ENCODE measurements at regions not wholly inside any gene's neighbourhood (a gene's known extent, or its start where the extent isn't known, plus 50 kb on each side); places are given as distances from the start of the nearest gene placed in this dataset.

- no peaks in the 10 kb centered on the region for H3K27me3 ChIP-seq (ENCODE audit: control insufficient read depth in 4 of 4, insufficient read depth in 4 of 4, low read length in 3 of 4)
- no peak for DNase-seq (ENCODE audit: low spot score)
- H3K9me3 ChIP-seq (ENCODE audit: control insufficient read depth in 4 of 4, low read length in 3 of 4) = no peaks in the 10 kb centered on the region
- H3K9ac ChIP-seq (ENCODE audit: low read depth in 1 of 2, low read length in 2 of 2) = no peak overlapping the region
- no peak overlapping the region for H3K4me3 ChIP-seq (ENCODE audit: low read depth in 1 of 3, low read length in 3 of 3)
- H3K4me1 ChIP-seq (ENCODE audit: control insufficient read depth in 4 of 4, insufficient read depth in 4 of 4, low read length in 3 of 4) = no peaks in the 10 kb centered on the region
- H3K36me3 ChIP-seq (ENCODE audit: control insufficient read depth in 4 of 4, insufficient read depth in 3 of 4, low read depth in 1 of 4, low read length in 3 of 4) = no peaks in the 10 kb centered on the region
- H3K27ac ChIP-seq (ENCODE audit: low read depth in 1 of 2, low read length in 2 of 2) = no peak overlapping the region
- 92% methylated on average over 12 of the region's 12 CpGs for WGBS
- no peak for TF ChIP-seq MAX (IDR thresholded peaks at IDR 0.05)
- TF ChIP-seq CTCF (IDR thresholded peaks at IDR 0.05; ENCODE audit: low read depth, low read length, missing input control) = no peak
- no peak for TF ChIP-seq HNF4G (IDR thresholded peaks at IDR 0.05)
- TF ChIP-seq EGR1 (IDR thresholded peaks at IDR 0.05; ENCODE audit: low read depth in 2 of 2) = no peak
- TF ChIP-seq SP1 (IDR thresholded peaks at IDR 0.05) = no peak
- TF ChIP-seq RAD21 (IDR thresholded peaks at IDR 0.05) = no peak
- TF ChIP-seq TAF1 (conservative IDR thresholded peaks at IDR 0.05) = no peak
- TF ChIP-seq FOXA1 (IDR thresholded peaks at IDR 0.05) = no peak
- no peak for TF ChIP-seq ATF3 (IDR thresholded peaks at IDR 0.05)
- TF ChIP-seq REST (IDR thresholded peaks at IDR 0.05) = no peak
- TF ChIP-seq ZBTB33 (IDR thresholded peaks at IDR 0.05) = no peak
- TF ChIP-seq HNF4A (conservative IDR thresholded peaks at IDR 0.05) = no peak
- no peak for TF ChIP-seq GABPA (IDR thresholded peaks at IDR 0.05 in 1 of 2, conservative IDR thresholded peaks at IDR 0.05 in 1 of 2)
Measured at GRCh38 chr7:156166692-156167416, 354.6 kb upstream of the SHH start.

- Histone ChIP-seq H3K27me3 (ENCODE audit: control insufficient read depth in 4 of 4, insufficient read depth in 4 of 4, low read length in 3 of 4) (no peaks in the 10 kb centered on the region), H3K36me3 (ENCODE audit: control insufficient read depth in 4 of 4, insufficient read depth in 3 of 4, low read depth in 1 of 4, low read length in 3 of 4) (no peaks in the 10 kb centered on the region), H3K9me3 (ENCODE audit: control insufficient read depth in 4 of 4, low read length in 3 of 4) (no peaks in the 10 kb centered on the region), H3K4me1 (ENCODE audit: control insufficient read depth in 4 of 4, insufficient read depth in 4 of 4, low read length in 3 of 4) (no peaks in the 10 kb centered on the region), H3K27ac (ENCODE audit: low read depth in 1 of 2, low read length in 2 of 2) (no peak overlapping the region), H3K4me3 (ENCODE audit: low read depth in 1 of 3, low read length in 3 of 3) (no peak overlapping the region), H3K9ac (ENCODE audit: low read depth in 1 of 2, low read length in 2 of 2) (no peak overlapping the region)
- WGBS = 80% methylated on average over 3 of the region's 3 CpGs
- no peak for DNase-seq (ENCODE audit: low spot score)
- TF ChIP-seq GABPA (IDR thresholded peaks at IDR 0.05 in 1 of 2, conservative IDR thresholded peaks at IDR 0.05 in 1 of 2) (no peak), ATF3 (IDR thresholded peaks at IDR 0.05) (no peak), FOXA1 (IDR thresholded peaks at IDR 0.05) (no peak), ZBTB33 (IDR thresholded peaks at IDR 0.05) (no peak), FOXA2 (IDR thresholded peaks at IDR 0.05) (no peak), RAD21 (IDR thresholded peaks at IDR 0.05) (no peak), HNF4A (conservative IDR thresholded peaks at IDR 0.05) (no peak), EGR1 (IDR thresholded peaks at IDR 0.05; ENCODE audit: low read depth in 2 of 2) (no peak), JUND (IDR thresholded peaks at IDR 0.05) (no peak), CTCF (IDR thresholded peaks at IDR 0.05; ENCODE audit: low read depth, low read length, missing input control) (no peak), TAF1 (conservative IDR thresholded peaks at IDR 0.05) (no peak), MAX (IDR thresholded peaks at IDR 0.05) (no peak), YY1 (IDR thresholded peaks at IDR 0.05) (no peak)
Measured at GRCh38 chr7:156163747-156164146, 351.5 kb upstream of the SHH start.
